Fibroblast of peridontal ligament (primary cell): ENCODE measurements at regions not wholly inside any gene's neighbourhood (a gene's known extent, or its start where the extent isn't known, plus 50 kb on each side); places are given as distances from the start of the nearest gene placed in this dataset.
A peak's percentile ranks its signal among the peaks of the same experiment; 100 is the strongest.
"Not testable (repeated sequence)": the region's sequence is repeated elsewhere in the genome, so short reads cannot be mapped to it uniquely, and the experiment has no call there.

Experiments used
- DNase-seq: peaks from one replicate; pipeline ENCODE4 v3.0.0-alpha.2; 2010; ENCODE audit errors: extremely low read depth

DNA sequence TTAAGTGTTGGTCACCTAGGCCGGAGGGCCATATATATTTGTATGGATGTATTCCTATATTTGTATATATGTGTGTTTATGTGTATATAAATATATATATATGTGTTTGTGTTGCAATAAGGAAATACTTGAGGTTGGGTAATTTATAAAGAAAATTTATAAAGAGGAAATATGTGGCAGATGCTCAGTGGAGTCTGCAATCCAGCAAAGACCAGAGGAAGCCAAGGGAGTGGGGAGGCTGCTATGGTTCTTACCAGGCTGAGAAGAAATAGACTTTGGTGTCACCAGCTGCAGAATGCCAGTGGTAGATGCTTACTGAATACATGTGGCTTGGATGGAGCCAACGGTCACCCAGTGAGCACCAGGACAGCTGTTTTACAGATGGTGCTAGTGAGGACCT is 97.4 kb upstream of the ELOVL5 start:
- no peak for DNase-seq

DNA sequence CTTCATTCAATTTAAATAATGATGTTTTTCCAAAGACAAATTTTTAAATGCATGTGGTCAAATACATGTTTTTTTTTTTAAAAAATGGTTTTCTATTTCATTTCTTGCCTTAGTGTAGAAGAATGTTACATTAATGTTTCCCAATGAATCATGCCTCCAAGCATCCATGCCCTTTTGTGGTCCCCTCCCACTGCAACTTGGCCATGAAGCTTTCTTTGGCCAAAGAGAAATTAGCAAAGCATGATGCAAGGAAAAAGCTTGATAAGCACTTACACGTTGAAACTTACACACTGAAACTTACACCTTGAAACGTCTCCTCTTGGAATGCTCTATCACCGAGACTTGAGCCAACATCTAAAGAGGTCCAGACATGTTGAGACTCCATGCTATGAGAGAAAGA is 93.0 kb upstream of the ELOVL5 start:
- peak; percentile 89 for DNase-seq

DNA sequence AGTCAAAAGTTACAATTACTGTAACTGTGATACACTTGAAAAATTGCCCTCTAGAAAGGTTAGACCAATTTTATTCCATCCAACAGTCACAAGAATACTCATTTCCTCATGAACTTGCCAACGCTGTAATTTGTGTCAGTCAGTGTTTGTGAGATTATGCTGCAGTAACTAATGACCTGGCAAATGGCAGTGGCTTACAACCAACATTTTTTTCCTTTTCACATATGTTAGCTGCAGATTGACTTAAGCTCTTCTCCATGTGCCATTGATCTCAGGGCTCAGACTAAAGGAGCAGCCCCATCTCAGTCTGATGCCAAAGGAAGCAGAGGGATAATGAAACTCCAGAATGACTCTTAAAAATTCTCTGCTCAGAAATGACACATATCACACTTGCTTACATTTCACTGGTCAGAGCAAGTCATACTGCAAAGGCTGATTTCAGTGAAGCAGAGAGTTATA is 92.3 kb upstream of the ELOVL5 start:
- DNase-seq = peak; percentile 69

DNA sequence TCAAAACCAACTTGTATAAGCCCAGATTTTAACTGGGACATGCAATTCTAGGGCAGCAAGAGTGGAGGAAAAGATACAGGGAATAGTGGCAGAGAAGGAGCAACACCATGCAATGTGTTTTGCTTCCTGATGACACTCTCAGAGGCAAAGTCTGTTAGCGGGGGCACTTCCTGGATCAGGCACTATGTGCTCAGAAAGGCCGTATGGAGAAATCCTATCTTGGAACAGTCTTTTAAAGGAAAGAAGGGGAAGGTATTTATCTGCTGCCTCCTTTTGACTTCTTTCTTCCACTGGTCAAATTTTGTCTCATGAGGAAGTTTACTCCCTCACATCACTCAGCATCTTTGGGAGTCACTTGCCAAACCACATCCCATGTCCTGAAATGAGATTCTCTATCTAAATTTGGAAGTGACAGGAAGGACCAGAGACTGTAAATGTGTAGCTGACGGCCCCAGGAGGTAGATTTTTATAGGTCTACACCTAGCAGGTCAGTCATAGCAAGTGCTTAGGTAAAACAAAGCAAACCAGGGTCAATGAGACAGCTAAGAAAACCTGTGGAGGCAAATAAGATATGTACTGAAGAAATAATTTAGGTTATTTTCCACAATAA is 91.7 kb upstream of the ELOVL5 start:
- DNase-seq = peak; percentile 17

DNA sequence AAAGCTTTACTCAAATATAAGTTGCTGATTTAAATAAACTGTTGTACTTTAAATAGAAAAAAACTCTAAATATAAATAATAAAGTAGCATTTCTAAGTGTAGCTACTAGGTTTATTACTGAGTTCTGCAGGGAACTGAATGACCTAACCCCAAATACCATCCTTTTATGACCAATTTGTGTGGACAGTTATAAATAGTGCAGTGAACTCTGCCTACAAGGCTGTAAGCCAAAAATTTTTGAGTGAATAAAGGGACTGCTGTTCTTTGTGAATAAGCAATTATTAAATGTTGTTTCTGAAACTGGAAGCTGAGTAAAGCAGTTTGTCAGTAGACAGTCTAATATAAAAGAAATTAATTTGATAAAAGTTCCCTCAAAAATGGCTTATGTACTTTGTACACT is 90.8 kb upstream of the ELOVL5 start:
- peak; percentile 72 for DNase-seq

DNA sequence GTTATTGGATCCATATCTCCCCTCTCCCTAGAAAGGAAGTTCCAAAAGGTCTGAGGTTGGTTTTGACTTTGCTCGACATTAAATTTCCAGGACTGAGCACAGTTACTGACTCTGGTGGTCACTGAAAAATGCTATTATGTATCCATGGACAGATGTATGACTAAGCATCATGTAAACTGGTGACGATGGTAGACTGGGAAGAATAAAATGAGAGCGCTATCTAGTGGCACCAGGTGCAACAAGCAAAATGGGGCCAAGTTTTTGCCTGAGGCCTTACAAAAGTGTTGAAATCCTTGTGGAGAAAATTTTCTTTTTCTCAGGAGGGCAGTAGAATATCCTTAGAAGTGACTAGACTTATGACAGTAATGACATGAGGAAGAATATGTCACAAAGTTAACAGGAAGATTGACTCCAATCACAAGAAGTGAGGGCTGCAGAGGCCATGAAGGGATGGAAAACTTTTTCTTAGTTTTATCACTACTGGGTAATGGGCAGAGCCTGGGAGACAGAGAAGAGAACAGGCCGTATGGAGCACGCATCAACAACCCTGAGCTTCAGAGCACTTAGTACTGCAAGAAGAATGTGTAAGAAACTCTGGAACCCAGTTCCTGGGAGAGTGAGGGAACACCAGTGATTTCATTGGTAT is 88.9 kb upstream of the ELOVL5 start:
- DNase-seq = peak; percentile 90

DNA sequence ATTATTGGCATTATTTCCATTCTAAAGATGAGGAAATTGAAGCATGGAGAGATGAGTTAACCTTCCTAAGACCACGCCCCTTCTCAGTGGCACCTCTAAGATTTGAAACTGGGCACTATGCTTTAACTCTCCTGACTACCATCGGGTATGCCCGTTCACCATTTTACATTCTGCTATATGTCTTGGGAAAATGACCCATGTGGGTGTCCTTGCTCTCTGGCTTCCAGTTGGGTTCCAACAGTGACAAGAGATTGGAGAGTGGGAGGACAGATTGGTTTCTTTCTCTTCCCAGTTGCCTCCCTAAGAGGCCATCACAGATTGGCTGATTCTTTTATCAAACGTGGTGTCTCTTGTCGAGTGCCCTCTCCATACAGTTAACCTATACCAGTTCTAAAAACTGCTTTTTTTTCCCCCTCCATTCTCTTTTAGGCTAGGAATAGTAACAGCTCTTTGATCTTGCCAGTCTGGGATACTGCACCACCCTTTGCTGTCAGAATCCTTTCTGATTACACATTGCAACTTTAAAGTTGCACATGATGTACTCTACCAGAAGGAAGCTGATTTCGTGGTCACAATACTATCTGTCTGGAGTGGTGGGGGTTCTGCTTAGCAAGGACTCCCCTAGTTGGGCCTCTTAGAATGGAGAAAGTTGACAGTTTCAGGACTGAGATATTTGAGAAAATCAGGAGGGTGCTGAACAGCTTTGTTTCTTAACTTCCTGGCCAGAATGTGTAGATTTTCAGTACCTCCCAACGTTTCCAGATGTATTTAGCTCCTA is 88.0 kb upstream of the ELOVL5 start:
- peak; percentile 19 for DNase-seq

DNA sequence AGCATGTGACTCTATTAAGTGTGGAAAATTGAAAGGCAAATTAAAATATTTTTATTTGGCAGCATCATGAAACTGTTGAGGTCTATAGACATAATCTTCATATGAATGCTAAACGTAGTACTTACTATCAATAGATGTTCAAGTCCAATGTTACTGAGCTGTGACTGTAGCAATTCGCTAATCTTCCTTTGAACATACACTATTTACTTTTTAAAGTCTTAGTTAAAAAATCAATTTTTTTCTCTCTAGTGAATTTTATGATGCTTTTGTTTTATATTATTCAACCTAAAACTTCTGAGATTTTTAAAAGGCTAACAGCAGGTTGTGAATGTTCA is 85.2 kb upstream of the ELOVL5 start:
- no peak for DNase-seq

DNA sequence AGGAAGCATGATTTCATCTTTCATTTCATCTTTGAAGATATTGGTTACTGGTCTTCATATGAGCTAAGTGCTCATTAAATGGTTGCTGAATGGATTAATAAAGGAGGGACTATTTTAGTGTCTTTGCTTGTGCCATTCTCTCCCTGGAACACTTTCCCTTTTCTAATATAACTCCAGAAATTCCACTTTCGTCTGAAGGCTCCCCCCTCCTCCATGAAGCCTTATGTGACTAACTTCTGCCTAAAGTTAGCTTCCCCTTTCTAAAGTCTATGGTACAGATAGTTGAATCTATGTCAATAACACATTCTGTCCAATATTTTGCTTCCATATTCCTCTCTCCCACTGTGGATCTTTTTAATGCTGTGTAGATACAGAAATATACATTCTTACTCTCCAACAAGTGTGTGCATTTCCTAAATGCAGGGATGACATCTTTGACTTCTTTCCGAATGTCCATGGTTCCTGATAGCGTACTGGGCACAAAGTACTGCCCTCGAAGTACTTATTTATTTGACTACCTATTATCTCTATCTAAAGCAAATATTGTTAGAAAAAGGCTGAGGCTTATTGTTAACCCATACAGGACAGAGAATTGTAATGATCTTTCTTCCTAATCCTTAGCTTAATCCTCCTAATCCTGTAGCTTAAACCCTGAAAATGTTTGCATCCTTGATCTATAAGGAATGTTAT is 84.7 kb upstream of the ELOVL5 start:
- no peak for DNase-seq

DNA sequence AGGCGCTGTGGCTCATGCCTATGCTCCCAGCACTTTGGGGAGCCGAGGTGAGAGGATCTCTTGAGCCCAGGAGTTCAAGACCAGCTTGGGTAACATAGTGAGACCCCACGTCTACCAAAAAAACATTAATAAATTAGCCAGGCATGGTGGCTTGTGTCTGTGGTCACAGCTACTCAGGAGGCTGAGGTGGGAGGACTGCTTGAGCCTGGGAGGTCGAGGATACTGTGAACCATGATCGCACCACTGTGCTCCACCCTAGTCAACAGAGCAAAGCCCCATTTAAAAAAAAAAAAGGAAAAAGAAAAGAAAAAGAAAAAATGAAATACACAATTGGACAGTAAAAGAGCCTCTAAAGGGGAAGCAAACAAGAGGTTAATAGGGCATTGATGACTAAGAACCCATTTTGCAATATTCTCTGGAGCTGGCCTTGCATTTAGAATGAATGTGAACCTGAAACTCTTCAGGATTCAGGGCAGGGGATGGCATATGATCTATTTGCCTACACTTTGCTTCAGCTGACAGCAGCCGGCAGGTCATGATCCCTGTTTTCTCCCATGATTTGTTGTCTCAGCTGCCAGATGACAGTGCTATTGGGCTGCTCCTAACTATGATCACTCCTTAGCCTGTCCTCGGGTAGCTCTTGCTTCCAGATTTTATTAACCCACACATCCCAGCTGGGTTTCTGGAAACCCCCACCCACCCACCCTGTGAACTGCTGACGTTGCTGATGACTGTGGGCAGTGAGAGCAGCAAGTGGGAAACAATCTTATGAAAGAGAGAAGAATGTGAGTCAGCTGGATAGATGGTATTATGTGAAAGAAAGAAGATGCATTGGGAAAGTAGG is 83.8 kb upstream of the ELOVL5 start:
- DNase-seq = peak; percentile 69

DNA sequence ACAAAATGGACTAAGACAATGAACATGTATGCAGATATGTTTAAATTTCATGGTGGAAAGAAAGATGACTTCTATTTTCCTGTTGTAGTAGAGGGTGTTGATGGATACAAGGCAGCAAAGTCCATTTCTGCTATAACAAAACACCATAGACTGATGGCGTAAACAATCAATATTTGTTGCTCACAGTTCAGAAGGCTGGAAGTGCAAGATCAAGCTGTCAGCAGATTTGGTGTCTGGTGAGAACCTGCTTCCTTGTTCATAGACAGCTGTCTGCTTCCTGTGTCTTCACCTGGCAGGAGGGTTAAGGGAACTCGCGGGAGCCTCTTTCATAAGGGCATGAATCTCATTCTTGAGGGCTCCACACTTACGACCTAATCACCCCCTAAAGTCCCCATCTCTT is 83.0 kb upstream of the ELOVL5 start:
- DNase-seq = no peak

DNA sequence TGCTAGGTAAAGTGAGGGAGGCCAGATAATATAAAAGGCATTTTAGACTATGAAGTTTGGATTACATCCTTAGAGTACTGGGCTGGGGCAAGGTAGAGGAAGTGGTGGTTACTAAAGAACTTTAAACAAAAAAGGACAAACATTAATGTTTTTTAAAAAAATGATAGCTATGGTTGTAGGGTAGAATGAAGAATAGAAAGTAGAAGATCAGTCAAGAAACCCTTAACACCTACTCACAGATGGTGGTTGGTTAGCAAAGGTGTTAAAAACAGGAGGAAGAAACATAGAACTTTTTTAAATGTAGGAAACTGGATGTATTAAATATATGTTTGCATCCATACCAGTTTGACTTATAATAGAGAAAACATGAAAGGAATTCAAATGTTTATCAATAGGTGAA is 80.7 kb upstream of the ELOVL5 start:
- DNase-seq = no peak

DNA sequence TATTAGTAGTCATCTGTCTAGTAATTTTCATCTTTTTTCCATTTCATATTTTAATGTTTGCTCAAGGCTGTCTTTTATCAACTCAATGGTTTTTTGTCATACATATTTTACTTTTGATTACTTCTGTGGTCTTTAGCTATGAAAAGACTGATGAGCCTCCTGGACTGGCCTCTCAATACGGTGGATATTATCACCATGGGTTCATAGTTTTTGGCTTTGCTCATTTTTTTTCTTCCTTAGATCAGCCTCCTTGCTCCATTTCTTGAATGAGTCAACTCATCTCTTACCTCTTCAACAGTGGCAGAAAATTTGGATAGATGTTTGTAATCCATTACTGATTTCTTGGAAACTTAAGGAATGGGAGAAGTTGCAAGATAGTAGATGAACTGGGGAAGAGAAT is 80.1 kb upstream of the ELOVL5 start:
- DNase-seq = no peak

DNA sequence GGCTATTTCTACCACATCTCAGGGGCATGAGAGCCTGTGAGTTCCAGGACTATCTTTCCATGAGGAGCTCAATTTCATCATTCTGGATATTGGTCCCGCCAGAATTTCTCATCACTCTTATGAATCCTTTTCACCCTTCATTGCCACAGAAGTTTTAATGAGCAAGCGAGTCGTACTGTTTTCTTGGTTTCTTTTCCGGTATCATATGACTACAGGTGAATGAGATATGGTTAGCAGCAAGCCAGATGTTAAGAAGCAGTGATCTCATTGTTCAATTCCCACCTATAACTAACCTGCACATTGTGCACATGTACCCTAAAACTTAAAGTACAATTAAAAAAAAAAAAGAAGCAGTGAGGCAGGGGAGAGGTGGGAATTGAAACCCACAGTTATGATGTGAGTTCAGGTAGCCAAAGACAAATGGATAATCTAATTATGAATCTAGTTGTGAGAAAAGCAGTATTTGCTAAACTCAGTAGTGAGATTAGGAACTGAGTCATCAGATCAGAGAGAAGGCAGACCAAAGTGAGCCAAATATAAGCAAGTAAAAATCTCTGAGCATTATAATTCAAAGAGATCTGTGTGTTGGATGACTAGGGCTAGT is 78.0 kb upstream of the ELOVL5 start:
- DNase-seq = no peak

DNA sequence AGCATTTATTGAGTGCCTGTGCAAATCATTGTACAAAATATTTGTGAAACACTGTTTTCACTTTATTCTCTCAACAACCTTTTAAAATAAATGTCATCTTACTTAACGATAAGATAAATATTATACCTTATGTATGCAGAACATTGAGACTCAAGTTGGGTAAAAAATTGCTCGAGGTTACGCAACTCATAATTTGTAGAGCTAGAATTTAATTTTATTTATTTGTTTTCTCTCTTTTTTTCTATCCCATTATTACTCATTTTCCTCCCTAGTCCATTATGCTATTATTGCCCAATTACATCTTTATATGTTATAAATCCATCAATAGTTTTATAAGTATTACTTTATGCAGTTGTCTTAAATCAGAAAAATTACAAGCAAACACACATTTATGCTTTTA is 77.4 kb upstream of the ELOVL5 start:
- no peak for DNase-seq

DNA sequence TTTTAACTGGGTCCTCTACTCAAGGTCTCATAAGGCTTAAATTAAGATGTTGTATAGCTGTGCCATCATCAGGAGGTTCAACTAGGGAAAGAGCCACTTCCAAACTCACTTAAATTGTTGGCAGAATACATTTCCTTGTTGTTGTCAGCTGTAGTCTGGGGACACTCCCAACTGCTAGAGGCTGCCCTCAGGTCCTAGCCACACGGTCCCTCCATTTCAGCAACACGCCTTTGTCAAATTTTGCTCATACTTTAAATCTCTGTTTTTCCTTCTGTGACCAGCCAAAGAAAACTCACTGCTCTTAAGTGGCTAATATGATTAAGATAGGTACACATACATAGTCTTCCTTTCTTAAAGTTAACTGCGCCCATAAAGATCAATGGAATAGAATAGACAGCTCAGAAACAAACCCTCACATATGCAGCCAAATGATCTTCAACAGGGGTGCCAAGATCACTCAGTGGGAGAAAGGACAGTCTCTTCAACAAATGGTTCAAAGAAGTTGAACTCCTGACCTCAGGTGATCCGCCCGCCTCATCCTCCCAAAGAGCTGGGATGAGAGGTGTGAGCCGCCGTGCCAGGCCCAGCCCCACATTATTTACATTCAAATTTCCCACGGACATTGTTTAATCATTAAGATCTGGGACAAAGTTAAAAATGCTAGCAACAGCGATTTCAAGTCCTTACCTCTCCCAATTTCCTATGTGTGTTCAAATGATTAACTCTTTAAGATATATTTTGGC is 76.4 kb upstream of the ELOVL5 start:
- no peak for DNase-seq

DNA sequence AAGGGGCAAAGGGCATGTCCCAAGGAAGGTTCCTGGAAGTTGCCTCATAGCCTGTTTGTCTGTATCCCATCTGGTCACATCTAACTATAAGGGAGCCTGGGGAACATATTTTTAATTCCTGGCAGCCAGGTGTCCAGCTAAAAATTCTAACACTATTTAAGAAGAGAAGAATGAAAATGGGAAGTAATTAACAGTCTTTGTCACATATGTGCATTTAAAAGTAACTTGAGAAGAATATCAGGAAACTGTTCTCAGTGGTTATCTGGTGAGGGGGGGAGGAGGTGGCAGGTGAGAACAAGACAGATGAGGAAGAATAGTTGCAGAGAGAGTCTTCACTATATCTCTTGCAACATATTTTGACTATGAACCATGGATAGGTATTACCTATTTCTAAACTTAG is 75.5 kb upstream of the ELOVL5 start:
- no peak for DNase-seq

DNA sequence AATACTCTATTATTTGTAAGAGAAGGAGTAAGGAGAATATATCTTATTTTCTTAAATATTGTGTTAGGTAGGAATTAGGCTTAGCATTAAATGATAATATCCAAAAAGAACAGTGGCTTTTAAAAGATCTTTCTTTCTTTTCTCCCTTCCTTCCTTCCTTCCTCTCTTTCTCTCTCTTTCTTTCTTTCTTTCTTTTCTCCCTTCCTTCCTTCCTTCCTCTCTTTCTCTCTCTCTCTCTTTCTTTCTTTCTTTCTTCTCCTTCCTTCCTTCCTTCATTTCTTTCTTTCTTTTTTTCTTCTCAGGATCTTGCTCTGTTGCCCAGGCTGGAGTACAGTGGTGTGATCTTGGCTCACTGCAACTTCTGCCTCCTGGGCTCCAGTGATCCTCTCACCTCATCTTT is 74.8 kb upstream of the ELOVL5 start:
- DNase-seq = not testable (repeated sequence)

DNA sequence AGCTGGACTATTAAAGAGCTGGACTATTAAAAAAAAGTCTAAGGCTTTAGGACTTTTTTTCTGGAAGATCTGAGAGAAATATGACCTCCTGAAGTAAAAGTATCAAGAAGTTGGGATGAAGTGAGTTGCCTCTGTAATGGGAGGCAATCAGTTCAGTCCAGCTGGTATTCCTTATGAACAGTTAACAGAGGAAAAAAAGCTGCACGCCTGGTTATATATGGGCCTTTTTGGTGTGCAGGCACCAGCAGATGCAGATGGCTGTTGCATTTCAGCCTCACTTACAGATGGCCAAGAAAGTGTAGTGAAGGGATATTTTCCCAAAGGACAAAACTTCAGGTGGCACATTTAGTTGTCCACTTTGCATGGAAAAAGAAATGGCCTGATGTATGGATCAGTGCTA is 70.3 kb upstream of the ELOVL5 start:
- no peak for DNase-seq

DNA sequence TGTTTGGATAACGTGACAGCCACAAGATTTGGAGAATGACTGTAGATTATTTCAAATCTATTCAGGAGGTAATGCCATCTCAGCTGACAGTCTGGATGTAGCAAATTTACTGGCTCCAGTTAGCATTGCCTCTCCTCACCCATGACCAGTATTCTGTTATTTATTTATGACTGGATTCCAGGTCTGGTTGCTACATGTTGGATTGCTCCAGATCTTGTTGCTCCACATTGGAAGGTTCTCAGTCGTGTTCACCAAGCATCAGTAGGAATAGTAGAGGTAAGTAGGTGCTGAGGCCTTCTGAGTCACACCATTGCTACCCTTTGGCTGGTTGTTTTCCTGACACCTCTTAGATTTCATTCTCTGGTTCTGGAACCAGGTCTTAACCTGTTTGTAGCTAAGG is 69.5 kb upstream of the ELOVL5 start:
- DNase-seq = no peak

DNA sequence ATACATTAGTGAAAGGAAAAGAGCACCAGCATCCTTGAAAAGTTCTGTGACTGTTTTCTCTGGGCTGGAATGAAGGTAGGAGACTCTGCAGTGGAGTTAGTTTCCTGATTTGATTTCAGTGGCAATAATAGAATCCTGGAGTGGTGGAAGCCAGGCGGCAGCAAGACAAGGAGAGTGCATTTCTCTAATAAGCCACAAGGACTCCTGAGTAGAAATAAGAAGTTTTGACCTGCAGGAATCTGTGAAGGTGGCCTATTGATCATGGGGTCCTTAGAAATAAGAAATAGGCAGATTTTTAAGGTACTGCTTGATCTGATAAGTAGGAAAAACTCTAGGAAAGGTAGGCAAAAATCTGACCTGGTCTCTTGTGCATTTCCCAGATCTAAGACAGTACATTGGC is 68.4 kb upstream of the ELOVL5 start:
- no peak for DNase-seq
